Tibial nerve (tissue), 4 donors: ENCODE measurements at regions not wholly inside any gene's neighbourhood (a gene's known extent, or its start where the extent isn't known, plus 50 kb on each side); places are given as distances from the start of the nearest gene placed in this dataset.

Experiments used
- CTCF ChIP-seq, 5 experiments: fragments of 200-600 bp in 3 of 5; fragments of 450-650 bp in 2 of 5; sonication (generic) in 3 of 5; IDR thresholded peaks; one replicate each; pipeline ENCODE4 v1.5.1; 2016 to 2019; ENCODE audit warnings: antibody characterized with exemption in 5 of 5, mild to moderate bottlenecking in 3 of 5, moderate library complexity in 2 of 5
- EP300 ChIP-seq, 2 donors: sonication (generic); formaldehyde crosslinking; IDR thresholded peaks; one replicate each; pipeline ENCODE4 v1.6.1; 2017; ENCODE audit warnings: antibody characterized with exemption in 2 of 2, mild to moderate bottlenecking in 1 of 2
- POLR2A ChIP-seq, 2 donors: fragments of 450-650 bp; IDR thresholded peaks; one replicate each; pipeline ENCODE4 v1.6.1; 2017; ENCODE audit warnings: antibody characterized with exemption in 2 of 2, mild to moderate bottlenecking in 2 of 2, moderate library complexity in 2 of 2

- TF ChIP-seq CTCF (IDR thresholded peaks at IDR 0.05), result no peak
- no peak for TF ChIP-seq POLR2A (IDR thresholded peaks at IDR 0.05)
- TF ChIP-seq EP300 (IDR thresholded peaks at IDR 0.05), result no peak
These were observed 76.8 kb upstream of the ANKH start for GRCh38 chr5:14948383-14948782.
